ENCODE measurements at regions not wholly inside any gene's neighbourhood (a gene's known extent, or its start where the extent isn't known, plus 50 kb on each side); places are given as distances from the start of the nearest gene placed in this dataset.

- 92% methylated on average over 9 of the region's 9 CpGs for WGBS
- Histone ChIP-seq H3K4me3 (no peak overlapping the region), H3K9me3 (no peaks in the 10 kb centered on the region), H3K36me3 (no peaks in the 10 kb centered on the region), H3K27ac (no peak overlapping the region), H3K27me3 (replicated peaks; ENCODE audit: insufficient read depth) (no peaks in the 10 kb centered on the region), H3K4me1 (replicated peaks) (no peaks in the 10 kb centered on the region)
- DNase-seq (ENCODE audit: low spot score) = no peak
- TF ChIP-seq POLR2AphosphoS5 (IDR thresholded peaks at IDR 0.05) (no peak), POLR2A (IDR thresholded peaks at IDR 0.05) (no peak), CTCF (IDR thresholded peaks at IDR 0.05) (no peak)
- intact Hi-C loops (cut with DNase I) = no loop called here
Observed at GRCh38 chr10:9863559-9864121, 1154.0 kb upstream of the CELF2 start.

- TF ChIP-seq POLR2AphosphoS5 (IDR thresholded peaks at IDR 0.05) (no peak), CTCF (IDR thresholded peaks at IDR 0.05) (no peak), POLR2A (IDR thresholded peaks at IDR 0.05) (no peak)
- no peak for DNase-seq (ENCODE audit: low spot score)
- H3K4me3 ChIP-seq = no peak overlapping the region
- 70% methylated on average over 2 of the region's 2 CpGs for whole genome bisulfite sequencing
- H3K27me3 ChIP-seq (replicated peaks; ENCODE audit: insufficient read depth) = no peaks in the 10 kb centered on the region
- no peaks in the 10 kb centered on the region for H3K9me3 ChIP-seq
- H3K36me3 ChIP-seq = no peaks in the 10 kb centered on the region
- intact Hi-C loops (cut with DNase I) = no loop called here
- no peak overlapping the region for H3K27ac ChIP-seq
- no peaks in the 10 kb centered on the region for H3K4me1 ChIP-seq (replicated peaks)
Observed at GRCh38 chr10:9868499-9868898, 1149.2 kb upstream of the CELF2 start.

GRCh38 chr10:9869205-9869604 lies 1148.5 kb upstream of the CELF2 start:
- no peak for DNase-seq (ENCODE audit: low spot score)
- Histone ChIP-seq H3K9me3 (no peaks in the 10 kb centered on the region), H3K4me1 (replicated peaks) (no peaks in the 10 kb centered on the region), H3K27ac (no peak overlapping the region), H3K27me3 (replicated peaks; ENCODE audit: insufficient read depth) (no peaks in the 10 kb centered on the region), H3K36me3 (no peaks in the 10 kb centered on the region), H3K4me3 (no peak overlapping the region)
- TF ChIP-seq CTCF (IDR thresholded peaks at IDR 0.05) (no peak), POLR2A (IDR thresholded peaks at IDR 0.05) (no peak), POLR2AphosphoS5 (IDR thresholded peaks at IDR 0.05) (no peak)
- WGBS = 73% methylated on average over 2 of the region's 2 CpGs
- intact Hi-C loops (cut with DNase I) = no loop called here

- DNase-seq (ENCODE audit: low spot score) = no peak
- 39% methylated on average over 5 of the region's 5 CpGs for WGBS
- intact Hi-C loops (cut with DNase I) = no loop called here
- no peak overlapping the region for H3K27ac ChIP-seq
- no peak for TF ChIP-seq POLR2AphosphoS5 (IDR thresholded peaks at IDR 0.05)
- no peak for TF ChIP-seq POLR2A (IDR thresholded peaks at IDR 0.05)
- TF ChIP-seq CTCF (IDR thresholded peaks at IDR 0.05) = no peak
- no peaks in the 10 kb centered on the region for H3K36me3 ChIP-seq
- no peaks in the 10 kb centered on the region for H3K27me3 ChIP-seq (replicated peaks; ENCODE audit: insufficient read depth)
- H3K4me1 ChIP-seq (replicated peaks) = no peaks in the 10 kb centered on the region
- no peaks in the 10 kb centered on the region for H3K9me3 ChIP-seq
- no peak overlapping the region for H3K4me3 ChIP-seq
Observed at GRCh38 chr10:9869606-9870176, 1148.0 kb upstream of the CELF2 start.

- H3K27ac ChIP-seq = no peak overlapping the region
- H3K9me3 ChIP-seq = no peaks in the 10 kb centered on the region
- H3K36me3 ChIP-seq = no peaks in the 10 kb centered on the region
- H3K4me1 ChIP-seq (replicated peaks) = no peaks in the 10 kb centered on the region
- intact Hi-C loops (cut with DNase I) = no loop called here
- H3K4me3 ChIP-seq = no peak overlapping the region
- no peaks in the 10 kb centered on the region for H3K27me3 ChIP-seq (replicated peaks; ENCODE audit: insufficient read depth)
- TF ChIP-seq POLR2AphosphoS5 (IDR thresholded peaks at IDR 0.05) = no peak
- TF ChIP-seq POLR2A (IDR thresholded peaks at IDR 0.05) = no peak
- no peak for TF ChIP-seq CTCF (IDR thresholded peaks at IDR 0.05)
- 79% methylated on average over 5 of the region's 5 CpGs for WGBS
- no peak for DNase-seq (ENCODE audit: low spot score)
Observed at GRCh38 chr10:9875353-9875752, 1142.3 kb upstream of the CELF2 start.
